Testis (tissue), 2 donors: ENCODE measurements at regions not wholly inside any gene's neighbourhood (a gene's known extent, or its start where the extent isn't known, plus 50 kb on each side); places are given as distances from the start of the nearest gene placed in this dataset.

ENCODE experiments used
- DNase-seq: peaks from one replicate; pipeline ENCODE4 v3.0.0-alpha.2; 2019
- H3K27ac ChIP-seq, 2 donors: fragments of 200-600 bp; sonication (generic); one replicate each; pipeline ENCODE4 v1.5.1; 2019
- H3K27me3 ChIP-seq: fragments of 200-600 bp; sonication (generic); one replicate; pipeline ENCODE4 v1.5.1; 2019
- H3K36me3 ChIP-seq: fragments of 200-600 bp; sonication (generic); one replicate; pipeline ENCODE4 v1.5.1; 2017; ENCODE audit warnings: low read depth; ENCODE audit errors: missing control alignments
- H3K4me1 ChIP-seq: fragments of 200-600 bp; sonication (generic); one replicate; pipeline ENCODE4 v1.5.1; 2019
- H3K4me3 ChIP-seq, 2 donors: fragments of 200-600 bp; sonication (generic); one replicate each; pipeline ENCODE4 v1.5.1; 2017 to 2019
- H3K9me3 ChIP-seq: fragments of 200-600 bp; sonication (generic); one replicate; pipeline ENCODE4 v1.5.1; 2017
- POLR2A ChIP-seq: fragments of 450-650 bp; IDR thresholded peaks from one replicate; pipeline ENCODE4 v1.6.1; 2017; ENCODE audit warnings: antibody characterized with exemption, mild to moderate bottlenecking, moderate library complexity
- WGBS, 2 donors: methylation state at CpG; one replicate each; pipeline ENCODE4 v1.1.5; 2018; 5-methylcytosine and 5-hydroxymethylcytosine counted together
- intact Hi-C: fragments of 100-400 bp; cut with DNase I; formaldehyde crosslinking; loops from one replicate; pipeline ENCODE4 v1.15.1; 2023; ENCODE audit warnings: low total_unique reads
- TF ChIP-seq, protein P1 (sequence below), 3 experiments: fragments of 450-650 bp in 2 of 3; fragments of 200-600 bp in 1 of 3; sonication (generic) in 1 of 3; IDR thresholded peaks; one replicate each; pipeline ENCODE4 v1.5.1; 2016 to 2019; ENCODE audit warnings: antibody characterized with exemption in 3 of 3, mild to moderate bottlenecking in 2 of 3, moderate library complexity in 1 of 3

DNA sequence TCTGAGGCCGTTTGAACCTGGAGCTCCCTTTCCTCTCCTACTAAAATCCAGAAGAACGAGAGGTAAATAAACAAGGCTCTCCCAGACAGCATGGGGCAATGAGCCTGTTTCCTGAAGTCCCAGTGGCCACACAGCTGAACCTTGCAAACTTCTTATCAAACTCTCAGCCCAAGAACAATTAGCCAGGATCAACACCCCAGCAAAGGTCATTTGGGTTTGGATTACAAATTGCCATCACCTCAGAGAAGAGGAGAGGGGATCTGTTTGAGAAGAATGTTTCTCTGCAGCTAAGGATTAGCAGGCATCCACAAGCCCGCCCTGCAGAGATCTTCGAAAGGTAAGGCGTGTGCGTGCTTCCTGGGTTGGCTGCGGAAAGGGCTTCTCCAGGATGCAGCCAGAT is 201.9 kb upstream of the SOX1 start:
- H3K27me3 ChIP-seq, result no peaks in the 10 kb centered on the region
- intact Hi-C loops, result no loop called here
- TF ChIP-seq, protein P1, sequence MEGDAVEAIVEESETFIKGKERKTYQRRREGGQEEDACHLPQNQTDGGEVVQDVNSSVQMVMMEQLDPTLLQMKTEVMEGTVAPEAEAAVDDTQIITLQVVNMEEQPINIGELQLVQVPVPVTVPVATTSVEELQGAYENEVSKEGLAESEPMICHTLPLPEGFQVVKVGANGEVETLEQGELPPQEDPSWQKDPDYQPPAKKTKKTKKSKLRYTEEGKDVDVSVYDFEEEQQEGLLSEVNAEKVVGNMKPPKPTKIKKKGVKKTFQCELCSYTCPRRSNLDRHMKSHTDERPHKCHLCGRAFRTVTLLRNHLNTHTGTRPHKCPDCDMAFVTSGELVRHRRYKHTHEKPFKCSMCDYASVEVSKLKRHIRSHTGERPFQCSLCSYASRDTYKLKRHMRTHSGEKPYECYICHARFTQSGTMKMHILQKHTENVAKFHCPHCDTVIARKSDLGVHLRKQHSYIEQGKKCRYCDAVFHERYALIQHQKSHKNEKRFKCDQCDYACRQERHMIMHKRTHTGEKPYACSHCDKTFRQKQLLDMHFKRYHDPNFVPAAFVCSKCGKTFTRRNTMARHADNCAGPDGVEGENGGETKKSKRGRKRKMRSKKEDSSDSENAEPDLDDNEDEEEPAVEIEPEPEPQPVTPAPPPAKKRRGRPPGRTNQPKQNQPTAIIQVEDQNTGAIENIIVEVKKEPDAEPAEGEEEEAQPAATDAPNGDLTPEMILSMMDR (IDR thresholded peaks at IDR 0.05), result no peak
- no peak for TF ChIP-seq POLR2A
- no peak for DNase-seq
- H3K27ac ChIP-seq, result no peak overlapping the region
- H3K9me3 ChIP-seq, result no peaks in the 10 kb centered on the region
- no peaks in the 10 kb centered on the region for H3K4me1 ChIP-seq
- 74 to 77% methylated on average over 7 of the region's 7 CpGs for WGBS, 2 donors
- H3K36me3 ChIP-seq, result no peaks in the 10 kb centered on the region
- H3K4me3 ChIP-seq, result no peak overlapping the region

DNA sequence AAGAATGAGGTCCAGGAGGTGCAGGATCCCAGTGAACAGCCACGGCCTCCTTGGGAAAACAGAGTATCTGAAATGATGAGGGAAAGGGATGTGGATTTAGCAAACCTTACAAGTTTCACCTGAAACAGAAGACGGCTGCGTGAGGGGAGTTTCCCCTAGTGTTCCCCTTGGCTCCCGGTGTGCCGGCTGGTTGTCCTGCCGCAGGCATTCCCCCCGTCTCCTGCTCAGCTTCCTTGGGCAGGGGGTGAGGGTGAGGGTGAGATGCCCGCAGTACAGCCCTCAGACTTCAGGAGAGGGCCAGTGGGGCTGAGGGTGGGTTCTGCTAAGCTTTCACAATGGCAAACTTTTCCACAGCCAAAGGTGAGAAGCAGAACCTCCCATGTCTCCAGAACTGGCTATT is 201.1 kb upstream of the SOX1 start:
- intact Hi-C loops, result no loop called here
- TF ChIP-seq POLR2A, result no peak
- TF ChIP-seq, protein P1 (IDR thresholded peaks at IDR 0.05), result no peak
- Histone ChIP-seq H3K4me3 (no peak overlapping the region), H3K27me3 (no peaks in the 10 kb centered on the region), H3K9me3 (no peaks in the 10 kb centered on the region), H3K27ac (no peak overlapping the region), H3K36me3 (no peaks in the 10 kb centered on the region), H3K4me1 (no peaks in the 10 kb centered on the region)
- 74 to 84% methylated on average over 8 of the region's 8 CpGs for WGBS, 2 donors
- no peak for DNase-seq

DNA sequence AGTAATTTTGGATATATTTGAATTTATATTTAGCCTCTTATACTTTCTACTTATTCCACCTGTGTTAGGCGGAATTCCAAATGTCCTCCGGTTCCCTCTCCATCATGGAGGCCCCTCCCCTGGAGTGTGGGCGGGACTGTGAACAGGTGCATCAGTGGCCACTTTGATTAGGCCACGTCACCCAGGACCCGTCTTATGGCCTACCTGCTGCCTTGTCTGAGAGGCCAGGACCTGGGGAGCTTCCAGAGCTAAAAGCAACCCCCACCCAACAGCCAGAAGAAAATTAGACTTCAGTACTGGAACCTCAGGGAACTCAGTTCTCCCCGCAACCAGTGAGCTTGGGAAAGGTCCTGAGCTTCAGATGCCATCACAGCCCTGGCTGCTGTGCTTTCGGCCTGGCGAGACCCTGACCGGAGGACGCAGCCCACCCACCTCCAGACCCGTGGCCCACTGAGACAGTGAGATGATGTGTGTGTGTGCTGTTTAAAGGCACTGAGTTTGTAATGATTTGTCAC is 200.2 kb upstream of the SOX1 start:
- H3K4me3 ChIP-seq, result no peak overlapping the region
- H3K4me1 ChIP-seq, result no peaks in the 10 kb centered on the region
- H3K36me3 ChIP-seq, result no peaks in the 10 kb centered on the region
- H3K27ac ChIP-seq, result no peak overlapping the region
- intact Hi-C loops, result no loop called here
- no peaks in the 10 kb centered on the region for H3K27me3 ChIP-seq
- TF ChIP-seq, protein P1 (IDR thresholded peaks at IDR 0.05), result no peak
- TF ChIP-seq POLR2A, result no peak
- no peaks in the 10 kb centered on the region for H3K9me3 ChIP-seq
- DNase-seq, result no peak
- WGBS, 2 donors, result 87 to 92% methylated on average over 8 to 11 of the region's 11 CpGs

DNA sequence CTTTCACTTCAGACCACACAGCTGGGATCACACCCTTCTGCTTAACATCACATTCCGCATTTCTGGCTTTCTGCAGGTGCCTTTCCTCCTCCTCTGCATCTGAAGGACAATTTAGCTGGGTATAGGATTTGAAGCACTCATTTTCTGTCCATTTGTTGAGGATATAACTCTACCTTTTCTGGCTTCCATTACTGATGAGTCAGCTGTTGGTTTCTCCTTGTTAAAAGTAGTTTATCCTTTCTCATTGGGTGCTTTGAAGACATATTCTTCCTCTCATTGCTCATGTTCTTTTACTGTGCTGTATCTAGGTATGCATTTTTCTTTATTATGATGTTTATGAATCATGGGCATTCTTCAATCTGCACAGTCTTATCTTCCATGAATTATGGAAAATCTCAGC is 199.3 kb upstream of the SOX1 start:
- Histone ChIP-seq H3K36me3 (no peaks in the 10 kb centered on the region), H3K27me3 (no peaks in the 10 kb centered on the region), H3K27ac (no peak overlapping the region), H3K4me3 (no peak overlapping the region), H3K4me1 (no peaks in the 10 kb centered on the region), H3K9me3 (no peaks in the 10 kb centered on the region)
- DNase-seq, result no peak
- WGBS, 2 donors, result 81 to 90% methylated on average over 1 of the region's 1 CpG
- intact Hi-C loops, result no loop called here
- TF ChIP-seq POLR2A, result no peak
- TF ChIP-seq, protein P1 (IDR thresholded peaks at IDR 0.05), result no peak

DNA sequence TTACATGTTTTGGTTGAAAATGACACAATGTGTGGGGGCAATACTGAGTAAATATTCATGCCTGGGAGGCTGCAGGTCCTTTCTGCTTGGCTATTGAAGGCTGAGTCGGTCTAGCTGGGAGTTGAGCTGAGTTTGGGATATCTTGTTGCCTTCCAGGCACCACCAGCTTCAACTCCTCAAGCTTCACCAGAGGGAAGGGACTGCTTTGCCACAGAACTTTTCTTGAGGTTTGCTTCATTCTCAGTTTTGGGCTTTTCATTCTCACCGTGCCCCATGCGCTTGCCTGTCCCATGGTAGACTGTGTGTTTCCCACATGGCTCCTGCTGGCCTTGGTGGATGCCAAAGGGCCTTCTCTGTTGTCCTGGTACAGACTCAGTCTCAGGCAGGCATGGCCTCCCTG is 198.2 kb upstream of the SOX1 start:
- H3K36me3 ChIP-seq, result no peaks in the 10 kb centered on the region
- TF ChIP-seq POLR2A, result no peak
- TF ChIP-seq, protein P1 (IDR thresholded peaks at IDR 0.05), result no peak
- H3K27me3 ChIP-seq, result no peaks in the 10 kb centered on the region
- intact Hi-C loops, result no loop called here
- no peaks in the 10 kb centered on the region for H3K4me1 ChIP-seq
- no peaks in the 10 kb centered on the region for H3K9me3 ChIP-seq
- H3K27ac ChIP-seq, result no peak overlapping the region
- no peak for DNase-seq
- 90 to 95% methylated on average over 3 of the region's 3 CpGs for WGBS, 2 donors
- no peak overlapping the region for H3K4me3 ChIP-seq
